GM18517 (cell line): ENCODE measurements at regions not wholly inside any gene's neighbourhood (a gene's known extent, or its start where the extent isn't known, plus 50 kb on each side); places are given as distances from the start of the nearest gene placed in this dataset.
A peak's percentile ranks its signal among the peaks of the same experiment; 100 is the strongest.
"Not testable (repeated sequence)": the region's sequence is repeated elsewhere in the genome, so short reads cannot be mapped to it uniquely, and the experiment has no call there.

Experiments
- ATAC-seq: cut with Tn5 transposase; IDR thresholded peaks from one replicate; pipeline ENCODE4 v1.9.1; 2021; ENCODE audit warnings: mild to moderate bottlenecking, moderate library complexity; ENCODE audit not compliant: unreplicated experiment

GRCh38 chr3:103134023-103134724 lies 699.4 kb downstream of the ZPLD1 start:
- peak; percentile 95 for ATAC-seq

GRCh38 chr3:103136621-103137020 lies 701.8 kb downstream of the ZPLD1 start:
- no peak for ATAC-seq

DNA sequence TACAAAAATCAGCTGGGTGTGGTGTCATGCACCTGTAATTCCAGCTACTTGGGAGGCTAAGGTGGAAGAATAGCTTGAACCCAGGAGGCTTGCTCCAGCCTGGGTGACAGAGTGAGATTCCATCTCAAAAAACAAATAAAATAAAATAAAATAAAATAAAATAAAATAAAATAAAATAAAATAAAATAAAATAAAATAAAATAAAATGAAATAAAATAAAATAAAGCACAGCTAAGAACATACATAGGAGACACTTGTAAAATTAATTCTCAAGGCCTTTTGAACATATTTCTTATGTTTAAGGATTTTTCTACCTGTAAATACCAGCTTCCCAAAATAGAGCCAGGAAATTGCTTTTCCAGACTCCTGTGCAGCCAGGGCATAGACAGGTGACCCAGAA lies 703.0 kb downstream of the ZPLD1 start:
- ATAC-seq: no peak

DNA sequence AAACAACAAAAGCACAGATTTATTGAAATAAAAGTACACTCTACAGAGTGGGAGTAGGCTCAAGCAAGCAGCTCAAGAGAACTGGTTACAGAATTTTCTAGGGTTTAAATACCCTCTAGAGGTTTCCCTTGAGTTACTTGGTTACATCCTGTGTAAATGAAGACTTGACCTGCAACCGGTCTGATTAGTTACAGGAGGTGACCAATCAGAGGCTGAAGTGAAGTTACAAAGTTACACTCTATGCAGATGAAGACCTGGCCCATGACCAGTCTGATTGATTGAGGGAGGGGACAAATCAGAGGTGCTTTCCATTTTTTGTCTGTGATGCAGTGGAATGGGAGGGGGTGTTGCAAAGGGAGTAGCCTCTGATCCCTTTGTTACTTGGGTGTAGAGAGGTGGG lies 723.4 kb downstream of the ZPLD1 start:
- ATAC-seq: no peak

- ATAC-seq: no peak
These were observed 732.1 kb downstream of the ZPLD1 start for GRCh38 chr3:103166890-103167289.

DNA sequence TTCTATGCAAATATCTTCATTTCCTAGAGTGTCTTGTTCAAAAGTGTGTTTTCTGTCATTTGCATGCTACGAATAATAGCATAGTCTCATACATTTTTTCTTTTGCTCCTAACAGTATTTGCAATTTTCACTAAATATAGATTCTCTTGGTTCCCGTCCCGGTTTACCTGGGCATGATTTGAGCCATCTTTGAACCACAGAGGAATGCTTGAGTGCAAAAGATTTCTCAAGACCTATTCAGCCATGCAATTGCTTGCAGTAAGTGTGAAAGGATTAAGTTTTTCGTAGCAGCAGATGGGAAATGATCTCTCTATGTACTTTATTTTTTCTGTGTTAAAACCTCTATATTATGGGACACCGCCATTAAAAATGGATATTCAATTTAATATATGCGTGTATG lies 733.0 kb downstream of the ZPLD1 start:
- ATAC-seq: no peak

GRCh38 chr3:103169289-103169688 lies 734.5 kb downstream of the ZPLD1 start:
- no peak for ATAC-seq

GRCh38 chr3:103170651-103171050 lies 735.8 kb downstream of the ZPLD1 start:
- peak; percentile 54 for ATAC-seq

DNA sequence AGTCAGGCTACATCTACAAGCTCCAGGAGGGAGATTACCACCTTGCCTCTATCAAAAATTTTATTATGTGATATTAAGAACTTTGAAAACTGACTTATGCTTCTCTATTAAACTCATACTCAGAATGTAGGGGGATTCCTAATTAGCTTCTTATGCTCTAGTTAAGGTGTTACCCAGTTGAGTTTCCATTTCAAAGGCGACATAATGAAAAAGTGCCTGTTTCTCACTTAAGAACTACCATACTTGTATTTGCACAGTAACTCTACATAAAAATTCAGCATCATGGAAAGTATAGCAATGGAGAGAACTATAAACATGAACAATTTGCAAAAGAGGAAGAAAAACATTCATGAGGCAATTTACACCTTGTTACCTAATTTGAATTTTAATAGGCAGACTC lies 739.1 kb downstream of the ZPLD1 start:
- no peak for ATAC-seq

GRCh38 chr3:103181160-103181559 lies 746.3 kb downstream of the ZPLD1 start:
- ATAC-seq: no peak

DNA sequence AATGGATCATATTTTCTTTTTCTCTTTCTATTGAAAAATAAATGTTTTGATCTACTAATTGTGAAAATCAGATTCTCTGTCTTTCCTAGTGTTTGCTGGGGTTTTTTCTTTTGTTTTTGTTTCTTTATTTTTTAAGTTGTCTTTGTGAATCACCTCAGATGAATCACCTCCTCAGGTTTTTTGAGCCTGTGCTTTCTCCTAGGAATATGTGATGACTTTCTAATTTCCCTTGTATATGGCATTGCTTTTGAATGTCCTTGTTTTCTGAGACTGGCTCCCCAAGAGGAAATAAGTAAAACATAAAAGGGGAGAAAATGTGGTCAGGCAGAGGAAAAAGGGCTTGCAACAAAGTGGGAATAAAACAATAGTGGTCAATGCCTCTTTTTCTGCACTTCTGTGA lies 750.0 kb downstream of the ZPLD1 start:
- no peak for ATAC-seq

- ATAC-seq: no peak
These were observed 755.1 kb downstream of the ZPLD1 start for GRCh38 chr3:103189941-103190340.

- ATAC-seq: no peak
These were observed 760.4 kb downstream of the ZPLD1 start for GRCh38 chr3:103195216-103195615.

- no peak for ATAC-seq
These were observed 768.6 kb downstream of the ZPLD1 start for GRCh38 chr3:103203441-103203840.

- no peak for ATAC-seq
These were observed 775.8 kb downstream of the ZPLD1 start for GRCh38 chr3:103210583-103210982.

DNA sequence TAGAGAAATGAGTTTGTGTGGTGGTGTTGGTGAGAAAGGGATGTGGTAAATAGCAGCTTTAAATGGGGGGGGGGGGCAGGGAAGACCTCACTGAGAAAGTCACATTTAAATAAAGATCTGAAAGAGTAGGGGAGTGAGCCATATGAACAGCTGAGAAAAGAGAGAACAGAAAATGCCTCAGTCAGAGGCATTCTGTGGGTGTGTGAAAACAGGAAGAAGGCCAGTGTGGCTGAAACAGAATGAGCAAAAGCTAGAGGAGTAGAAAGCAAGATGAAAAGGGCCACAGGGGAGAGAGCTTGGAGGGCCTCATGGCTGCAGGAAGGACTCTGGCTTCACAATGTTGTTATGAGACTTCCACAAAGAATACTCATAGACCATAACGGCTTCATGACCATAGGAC lies 783.3 kb downstream of the ZPLD1 start:
- peak; percentile 100 for ATAC-seq

DNA sequence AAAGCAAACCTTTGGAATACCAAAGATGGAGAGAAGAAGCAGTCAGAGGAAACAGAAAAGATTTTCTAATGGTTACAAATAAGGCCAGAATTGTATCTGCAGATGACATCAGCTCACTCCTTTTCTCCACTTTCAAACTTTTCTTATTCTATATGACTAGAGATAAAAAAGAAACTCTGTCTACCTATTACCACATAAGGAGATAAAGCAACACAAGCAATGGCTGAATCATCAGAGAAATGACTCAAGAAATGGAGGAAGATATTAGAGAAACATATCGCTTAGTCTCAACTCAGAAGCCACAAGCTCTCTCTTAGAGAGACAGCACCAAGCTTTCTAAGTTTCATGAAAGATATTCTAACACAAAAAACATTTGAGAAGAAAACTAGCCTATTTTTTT lies 784.0 kb downstream of the ZPLD1 start:
- no peak for ATAC-seq

DNA sequence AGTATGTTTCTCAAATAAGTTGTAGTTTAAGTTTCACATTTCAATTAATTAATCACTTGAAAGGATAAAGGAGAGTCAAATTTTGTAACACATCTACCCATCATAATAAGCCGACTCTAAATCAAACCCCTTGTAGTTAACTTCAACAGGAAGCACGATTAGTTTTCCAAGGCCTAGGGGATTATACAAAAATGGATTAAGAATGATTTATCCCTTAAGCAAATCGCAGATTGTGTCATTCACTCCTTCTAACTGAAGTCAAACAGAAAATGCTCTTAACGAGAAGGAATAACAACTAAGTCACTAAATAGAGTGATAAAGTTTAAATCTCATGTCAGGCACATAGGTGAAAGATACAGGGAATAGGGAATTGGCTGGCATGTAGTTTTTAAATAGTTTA lies 792.8 kb downstream of the ZPLD1 start:
- ATAC-seq: no peak

DNA sequence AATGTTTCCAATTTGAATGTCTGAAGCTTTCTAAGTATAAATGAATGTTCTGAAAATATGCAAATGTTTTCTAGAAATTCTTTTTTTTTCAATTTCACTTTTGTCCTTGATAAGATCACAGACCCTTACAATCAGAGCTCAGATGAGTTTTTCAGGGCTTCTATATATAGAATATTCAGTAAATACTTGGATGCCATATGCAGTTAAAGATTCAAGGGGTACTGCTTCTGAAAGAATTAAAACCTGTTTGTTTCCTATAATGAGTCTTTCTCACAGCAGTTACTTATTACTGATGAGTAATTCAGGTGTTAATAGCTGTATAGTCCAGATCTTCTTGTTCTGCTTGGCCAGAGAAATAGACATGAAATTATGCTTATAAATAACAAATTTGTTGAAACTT lies 812.6 kb downstream of the ZPLD1 start:
- ATAC-seq: no peak

GRCh38 chr3:103254827-103255226 lies 820.0 kb downstream of the ZPLD1 start:
- ATAC-seq: not testable (repeated sequence)

DNA sequence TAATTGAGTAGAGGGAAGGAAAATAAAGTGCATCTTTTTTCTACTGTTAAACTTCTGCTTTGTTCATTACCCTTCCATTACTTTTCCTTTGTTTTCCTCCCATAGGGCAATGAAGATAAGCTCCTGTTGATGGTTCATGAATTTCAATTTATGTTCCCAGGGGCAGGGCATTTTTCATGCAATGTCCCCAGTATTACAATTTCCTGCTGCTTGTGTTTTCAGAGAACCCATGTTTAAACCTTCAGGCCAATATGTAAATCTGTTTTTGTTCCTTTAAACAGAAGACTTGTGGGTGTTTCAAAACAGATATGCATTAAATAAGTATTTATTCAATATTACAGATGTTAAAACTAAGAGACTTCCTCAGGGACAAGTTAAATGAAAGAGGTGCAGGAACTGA lies 834.5 kb downstream of the ZPLD1 start:
- ATAC-seq: no peak

- ATAC-seq: no peak
These were observed 836.8 kb downstream of the ZPLD1 start for GRCh38 chr3:103271575-103271974.

DNA sequence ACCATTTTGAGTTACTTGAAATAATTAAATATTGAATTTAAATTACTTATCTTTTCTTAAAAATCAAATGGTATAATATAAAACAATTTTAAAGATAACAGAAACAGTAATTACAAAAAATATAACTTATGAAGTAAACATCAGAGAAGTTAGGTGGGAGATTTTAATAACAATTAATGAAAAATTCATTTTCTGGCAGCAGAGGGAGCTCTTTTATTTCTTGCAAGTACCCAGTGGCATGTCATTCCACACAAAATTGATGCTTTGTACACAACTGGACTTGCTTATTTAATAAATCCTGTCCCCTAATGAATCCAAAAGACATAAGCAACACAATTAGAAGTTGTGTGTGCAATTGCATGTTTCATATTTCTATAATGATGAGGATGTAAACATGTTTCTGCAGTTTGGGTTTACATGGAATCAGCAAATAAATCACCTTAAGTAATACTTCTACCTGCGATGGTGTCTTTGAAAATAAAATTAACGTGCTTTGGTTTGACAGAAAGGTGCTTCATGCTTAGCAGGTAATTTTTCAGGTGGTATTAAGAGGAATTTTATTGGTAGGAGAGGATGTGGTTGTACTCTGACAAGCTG lies 861.3 kb downstream of the ZPLD1 start:
- no peak for ATAC-seq
